HG03066 (cell line): ENCODE measurements at regions not wholly inside any gene's neighbourhood (a gene's known extent, or its start where the extent isn't known, plus 50 kb on each side); places are given as distances from the start of the nearest gene placed in this dataset.

Experiments
- ATAC-seq: cut with Tn5 transposase; IDR thresholded peaks from one replicate; pipeline ENCODE4 v1.9.1; 2021; ENCODE audit warnings: low read depth; ENCODE audit not compliant: unreplicated experiment

DNA sequence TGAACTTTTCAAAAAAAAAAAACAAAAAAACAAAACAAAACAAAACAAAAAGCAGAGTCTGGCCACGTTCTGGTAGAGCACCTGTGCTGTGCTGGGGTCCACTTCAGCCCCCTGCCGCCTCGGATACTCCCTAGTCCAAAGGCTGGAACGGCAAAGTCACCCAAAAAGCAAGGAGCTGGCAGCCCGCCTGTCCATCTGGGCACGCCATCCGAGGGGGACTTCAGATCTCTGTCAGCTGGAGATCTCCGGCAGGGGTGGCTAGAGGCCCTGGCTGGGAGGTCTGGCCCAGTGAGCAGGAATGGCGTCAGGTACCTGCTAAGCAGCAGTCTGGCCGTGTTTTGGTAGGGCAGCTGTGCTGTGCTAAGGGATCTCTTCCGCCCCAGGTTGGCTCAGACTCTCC lies 152.3 kb upstream of the ZNF516 start:
- ATAC-seq: no peak

DNA sequence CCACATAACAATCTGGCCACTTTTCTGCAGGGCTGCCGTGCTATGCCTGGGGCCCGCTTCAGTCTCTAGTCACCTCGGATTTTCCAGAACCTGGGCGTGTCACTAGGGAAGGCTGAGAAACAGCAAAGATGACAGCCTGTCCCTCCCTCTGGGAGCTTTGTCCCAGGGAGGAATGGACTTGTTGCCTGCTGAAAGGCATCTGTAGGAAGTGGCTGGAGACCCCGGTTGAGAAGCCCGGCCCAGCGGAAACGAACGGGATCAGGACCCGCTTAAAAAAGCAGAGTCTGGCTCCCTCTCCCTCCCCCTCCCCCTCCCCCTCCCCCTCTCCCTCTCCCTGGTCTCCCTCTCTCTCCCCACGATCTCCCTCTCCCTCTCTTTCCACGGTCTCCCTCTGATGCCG lies 149.5 kb upstream of the ZNF516 start:
- ATAC-seq: no peak

DNA sequence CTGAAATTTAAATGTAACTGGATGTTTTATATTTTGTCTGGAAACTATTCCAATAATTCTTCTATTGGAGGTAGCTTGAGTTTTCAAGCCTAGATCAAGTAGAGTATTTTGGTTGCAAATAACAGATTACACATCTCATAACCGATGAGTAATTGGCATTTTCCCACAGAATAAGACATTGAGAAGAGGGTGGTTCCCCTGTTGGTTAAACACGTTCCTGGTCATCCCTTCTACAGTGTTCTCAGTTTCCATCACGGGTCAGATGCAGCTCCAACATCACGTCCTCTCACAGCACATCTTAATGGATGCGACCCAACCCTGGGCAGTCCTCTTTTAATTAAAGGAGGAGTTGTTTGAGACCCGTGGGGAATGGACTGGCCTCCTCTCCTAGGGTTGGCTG lies 149.0 kb upstream of the ZNF516 start:
- ATAC-seq: no peak

DNA sequence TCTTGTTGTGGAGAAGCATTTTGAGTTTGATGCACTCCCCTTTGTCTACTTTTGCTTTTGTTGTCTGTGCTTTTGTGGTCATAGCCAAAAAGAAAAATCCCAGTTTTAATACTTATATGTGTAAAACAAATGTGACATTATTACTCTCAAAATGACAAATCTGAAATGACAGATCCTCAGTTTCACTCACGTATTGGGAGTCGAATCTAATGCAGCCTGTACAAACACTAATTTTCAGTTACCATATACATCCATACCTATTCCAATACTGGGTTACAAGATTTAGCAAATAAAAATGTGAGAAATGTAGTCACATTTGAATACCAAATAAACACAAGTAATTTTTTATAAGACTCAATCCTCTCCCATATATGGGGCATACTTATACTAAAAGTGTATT lies 148.2 kb upstream of the ZNF516 start:
- no peak for ATAC-seq

DNA sequence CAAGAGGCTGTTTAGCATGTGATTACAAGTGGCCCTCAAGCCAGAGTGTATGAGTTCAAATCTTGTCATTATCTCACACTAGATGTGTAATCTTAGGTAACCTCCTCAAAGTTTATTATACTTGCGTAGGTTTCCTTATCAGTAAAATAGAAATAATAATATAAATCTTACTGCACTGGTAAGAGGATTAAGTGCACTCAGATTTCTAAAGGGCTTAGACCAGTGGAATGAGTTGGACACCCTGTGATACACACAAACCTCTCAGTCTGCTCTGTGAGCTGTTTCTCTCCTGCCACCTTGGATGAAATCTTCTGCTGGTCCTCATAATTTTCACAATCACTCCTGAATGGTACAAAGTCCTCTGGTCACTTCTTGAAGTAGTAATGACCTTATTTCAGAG lies 145.4 kb upstream of the ZNF516 start:
- no peak for ATAC-seq

DNA sequence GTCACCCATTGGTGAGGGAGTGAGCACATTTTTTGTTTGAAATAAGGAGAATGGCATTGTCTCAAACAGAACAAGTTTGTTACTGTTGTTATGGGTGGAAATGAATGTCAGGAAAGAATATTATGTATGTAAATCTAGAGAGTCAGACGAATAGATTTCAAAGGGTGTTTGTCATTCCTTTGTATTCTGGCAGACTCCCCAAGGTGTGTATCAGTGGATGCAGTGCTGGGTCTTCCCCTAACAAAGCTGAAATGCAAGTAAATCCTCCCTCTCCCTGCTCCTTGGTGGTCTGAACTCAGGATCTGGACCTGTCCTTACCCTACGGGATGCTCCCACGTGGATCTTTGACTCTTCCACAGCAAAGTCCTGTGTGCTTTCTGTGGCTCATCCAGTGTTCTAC lies 139.5 kb upstream of the ZNF516 start:
- ATAC-seq: no peak

DNA sequence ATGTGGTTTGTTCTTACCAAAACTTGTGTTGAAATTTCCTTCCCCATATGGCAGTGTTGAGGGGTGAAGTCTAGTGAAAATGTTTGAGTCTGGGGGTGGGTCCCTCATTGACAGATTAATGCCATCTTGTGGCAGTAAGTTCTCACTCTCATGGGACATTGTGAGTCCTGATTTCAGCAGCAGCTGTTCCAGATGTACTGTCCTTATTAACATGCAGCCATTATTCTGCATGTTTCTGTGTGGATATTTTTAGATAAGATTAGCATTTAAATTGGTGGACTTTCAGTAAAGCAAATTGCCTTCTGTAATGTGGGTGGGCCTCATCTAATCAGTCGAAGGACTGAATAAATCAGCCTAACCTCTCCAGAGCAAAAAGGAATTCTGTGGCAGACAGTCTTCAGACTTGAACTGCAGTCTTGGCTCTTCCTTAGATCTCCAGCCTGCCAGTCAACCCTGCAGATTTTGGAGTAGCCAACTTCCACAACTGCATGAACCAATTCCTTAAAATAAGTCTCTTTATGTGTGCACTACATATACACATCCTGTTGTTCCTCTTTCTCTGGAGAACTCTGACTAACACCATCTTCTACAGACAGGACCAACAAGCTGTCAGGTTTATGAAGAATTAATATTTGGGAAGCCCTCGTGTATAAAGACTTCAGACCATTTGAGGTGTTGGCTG lies 138.7 kb upstream of the ZNF516 start:
- ATAC-seq: no peak

DNA sequence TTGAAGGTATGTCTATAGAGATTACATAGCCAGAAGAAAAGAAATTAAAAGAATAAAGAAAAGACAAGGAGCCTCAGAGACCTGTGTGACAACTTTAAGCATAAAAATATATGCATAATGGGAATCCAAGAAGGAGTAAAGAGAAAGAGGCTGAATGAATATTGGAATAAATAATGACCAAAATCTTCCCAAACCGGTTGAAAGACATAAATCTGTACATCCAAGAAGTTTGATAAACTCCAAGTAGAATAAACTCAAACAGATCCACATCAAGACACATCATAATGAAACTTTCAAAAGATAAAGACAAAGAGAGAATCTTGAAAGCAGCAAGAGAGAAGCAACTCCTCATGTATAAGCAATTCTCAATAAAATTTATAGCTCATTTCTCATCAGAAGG lies 132.4 kb upstream of the ZNF516 start:
- no peak for ATAC-seq

DNA sequence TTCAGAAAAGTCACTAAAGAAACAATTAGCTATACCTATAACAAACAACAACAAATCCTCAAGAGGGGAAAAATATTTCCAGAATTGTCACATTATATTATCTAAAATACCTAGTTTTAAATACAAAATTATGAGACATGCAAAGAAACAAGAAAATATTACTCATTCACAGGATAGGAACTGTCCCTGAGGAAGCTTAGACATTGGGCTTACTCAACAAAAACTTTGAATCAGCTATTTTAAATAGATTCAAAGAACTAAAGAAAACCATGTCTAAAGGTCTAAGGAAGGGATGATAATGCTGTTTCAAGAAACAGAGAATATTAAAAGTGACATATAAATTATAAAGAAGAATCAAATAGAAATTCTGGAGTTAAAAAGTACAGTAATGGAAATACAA lies 131.9 kb upstream of the ZNF516 start:
- no peak for ATAC-seq

DNA sequence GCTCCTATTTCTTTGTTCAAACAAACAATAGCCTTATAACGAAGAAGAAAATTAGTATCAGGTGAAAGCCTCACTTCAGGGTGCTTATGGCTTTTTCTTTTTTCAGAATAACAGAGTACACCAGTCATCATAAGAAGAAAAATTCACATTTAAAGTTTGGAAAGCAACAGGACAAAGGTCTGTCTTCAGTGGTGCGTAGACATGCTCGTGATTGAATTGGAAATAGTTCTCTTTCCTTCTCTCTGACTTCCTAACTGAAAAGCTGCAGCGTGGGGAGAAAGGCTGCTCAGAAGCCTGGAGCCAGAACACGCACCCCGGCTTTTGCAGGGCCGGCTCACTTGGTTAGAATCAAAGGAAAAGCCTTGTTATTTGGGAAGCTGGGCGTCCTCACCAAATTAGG lies 127.6 kb upstream of the ZNF516 start:
- no peak for ATAC-seq

DNA sequence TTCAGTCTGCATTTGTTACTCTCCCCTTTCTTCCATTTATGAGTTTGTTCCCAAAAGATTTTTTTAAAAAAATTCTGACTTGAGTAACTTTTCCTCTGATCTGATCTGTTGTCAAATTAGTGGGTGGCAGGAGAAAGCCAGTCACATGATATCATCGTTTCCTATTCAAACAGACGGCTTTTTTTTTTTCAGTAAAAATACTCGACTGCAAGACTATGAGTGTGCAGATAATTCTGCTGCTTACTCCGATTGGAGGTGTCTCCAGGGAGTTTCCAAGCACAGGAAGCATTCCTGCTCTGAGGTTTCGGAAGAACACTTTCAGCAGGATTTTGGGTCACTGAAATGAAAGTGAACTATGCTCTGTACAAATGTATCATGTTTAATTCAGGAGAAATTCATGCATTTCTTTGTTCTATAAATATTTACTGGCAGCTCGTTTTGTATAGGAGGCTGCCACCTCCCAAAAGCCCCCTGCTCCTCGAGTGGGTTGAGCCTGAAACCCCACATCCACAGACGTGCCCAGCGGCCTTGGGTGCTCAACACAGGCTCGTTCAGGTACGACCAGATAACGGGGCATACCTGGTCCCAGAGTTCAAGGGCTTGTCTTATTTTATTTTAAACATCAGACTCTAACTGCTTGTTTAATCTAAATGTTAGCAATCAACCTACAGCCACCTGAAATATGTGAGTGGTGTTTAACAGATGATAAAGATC lies 126.9 kb upstream of the ZNF516 start:
- no peak for ATAC-seq

DNA sequence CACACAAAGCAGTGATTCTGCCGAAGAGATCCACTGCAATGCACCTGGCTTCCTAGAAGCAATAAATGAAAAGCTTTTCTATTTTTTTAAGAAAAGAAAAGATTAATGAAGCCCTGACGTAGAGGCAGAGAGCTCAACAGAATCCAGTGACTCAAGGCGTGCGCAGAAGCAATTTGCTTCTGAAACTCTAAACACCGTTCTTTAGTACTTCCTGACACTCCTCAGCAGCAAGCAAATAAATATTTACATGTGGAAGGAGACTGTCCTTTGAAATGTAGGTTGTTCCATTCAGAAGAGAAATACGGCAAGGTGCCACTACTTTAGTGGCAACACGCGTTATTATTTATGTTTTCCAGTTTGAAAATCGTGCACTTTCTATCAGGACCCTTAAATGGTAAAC lies 126.2 kb upstream of the ZNF516 start:
- no peak for ATAC-seq

DNA sequence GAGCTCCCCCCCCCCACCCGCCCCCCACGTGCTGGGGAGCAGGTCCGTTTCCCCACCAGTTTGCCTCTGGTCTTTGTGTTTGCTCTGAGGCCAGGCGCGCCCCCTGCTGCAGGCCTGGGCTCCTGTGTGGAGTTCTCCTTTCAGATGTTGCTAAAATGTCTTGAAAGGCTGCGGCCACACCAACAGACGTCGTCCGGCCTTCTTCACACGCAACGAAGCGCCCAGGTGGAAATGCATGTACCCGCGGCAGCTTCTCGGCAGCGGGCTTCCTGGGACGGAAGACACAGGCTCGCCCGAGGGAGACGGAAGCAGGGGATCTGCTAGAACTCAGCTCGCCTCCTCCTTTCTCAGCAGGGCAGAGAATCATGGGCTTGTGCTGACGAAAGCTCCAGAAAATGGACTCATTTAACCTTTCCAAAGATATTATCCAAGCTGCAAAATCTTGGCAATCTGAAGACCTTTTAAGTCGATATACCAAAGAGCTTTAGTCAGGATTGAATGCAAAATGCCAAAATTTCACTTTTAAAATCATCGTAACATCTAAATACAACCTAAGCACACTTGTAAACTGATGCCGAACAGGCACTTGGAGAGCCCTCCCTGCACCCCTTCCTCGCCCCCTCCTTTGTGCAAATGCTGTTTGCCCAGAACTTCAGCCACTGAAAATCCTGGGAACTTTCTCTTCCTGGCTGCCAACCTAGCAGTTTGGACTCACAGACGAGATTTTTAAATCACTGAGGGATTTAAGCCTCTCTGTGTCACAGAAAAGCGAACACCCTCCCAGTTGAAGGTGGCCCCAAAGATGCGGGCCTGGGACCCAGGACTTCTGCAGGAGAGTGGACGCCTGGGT lies 125.5 kb upstream of the ZNF516 start:
- peak; percentile 80 for ATAC-seq

DNA sequence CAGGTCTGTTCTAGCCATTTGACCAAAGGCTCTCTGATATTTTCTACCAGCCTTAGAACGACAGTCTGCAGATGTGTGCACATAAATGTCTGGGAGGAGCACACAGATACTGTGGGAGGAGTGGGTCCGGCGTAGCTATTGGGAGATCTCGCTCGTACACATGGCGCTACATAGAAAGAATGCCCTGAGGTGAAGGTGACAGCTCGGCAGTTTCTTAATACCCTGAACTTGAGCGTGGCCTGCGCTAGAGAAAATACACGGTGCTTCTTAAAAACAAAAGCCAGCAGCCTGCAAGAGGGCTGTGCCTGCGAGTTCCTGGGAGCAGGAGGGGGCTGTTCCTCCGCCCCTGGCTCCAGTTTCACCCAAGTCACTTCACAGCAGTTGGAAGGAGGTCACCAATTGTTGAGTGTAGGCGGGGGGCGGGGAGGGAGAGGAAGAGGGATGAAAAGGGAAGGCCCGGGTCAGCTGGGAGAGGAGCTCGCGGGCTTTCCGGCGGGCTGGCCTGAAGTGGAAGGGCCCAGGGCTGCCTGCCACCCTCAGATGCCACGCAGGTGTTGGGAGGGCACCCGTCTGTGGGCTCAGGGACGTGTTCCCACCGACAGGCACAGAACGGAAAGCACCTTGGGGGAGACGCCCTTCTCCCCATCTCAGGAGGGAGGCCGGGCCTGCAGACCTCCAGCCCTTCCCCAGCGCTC lies 124.7 kb upstream of the ZNF516 start:
- ATAC-seq: peak; percentile 21

DNA sequence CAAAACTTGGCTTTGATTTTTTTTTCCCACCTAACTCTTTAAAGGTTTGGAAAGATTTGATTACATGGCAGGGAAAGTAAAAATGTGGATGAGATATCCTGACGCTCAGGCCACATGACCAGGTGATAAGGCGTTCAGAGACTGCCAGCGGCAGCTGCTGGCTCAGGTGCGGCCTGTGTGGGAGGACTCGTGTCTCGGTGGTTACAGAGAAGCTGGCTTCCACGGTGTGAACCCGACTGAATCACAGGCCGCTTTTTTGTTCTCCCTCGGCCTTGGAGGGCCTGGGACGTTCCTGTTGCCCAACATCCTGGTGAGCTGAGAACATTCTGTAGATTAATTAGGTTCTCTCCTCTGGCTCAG lies 124.2 kb upstream of the ZNF516 start:
- ATAC-seq: no peak

DNA sequence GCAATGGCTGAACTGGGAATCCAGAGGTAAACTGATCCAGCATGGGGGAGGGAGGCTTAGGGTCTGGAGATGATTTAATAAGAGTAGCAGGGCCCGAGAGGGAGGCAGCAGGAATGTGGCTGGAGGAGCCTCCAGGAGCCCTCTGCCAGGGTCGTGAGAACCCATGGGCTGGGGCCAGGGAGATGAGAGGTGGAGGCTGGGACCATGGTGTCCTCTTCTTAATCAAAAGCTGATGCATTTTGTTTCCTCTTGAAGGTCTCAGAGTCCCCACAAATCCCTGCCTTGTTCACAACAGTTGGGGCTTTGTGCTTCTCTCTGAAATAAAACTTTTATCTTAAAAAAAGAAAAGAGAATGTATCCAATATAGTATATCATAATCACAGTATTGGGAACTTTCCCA lies 123.7 kb upstream of the ZNF516 start:
- ATAC-seq: no peak

DNA sequence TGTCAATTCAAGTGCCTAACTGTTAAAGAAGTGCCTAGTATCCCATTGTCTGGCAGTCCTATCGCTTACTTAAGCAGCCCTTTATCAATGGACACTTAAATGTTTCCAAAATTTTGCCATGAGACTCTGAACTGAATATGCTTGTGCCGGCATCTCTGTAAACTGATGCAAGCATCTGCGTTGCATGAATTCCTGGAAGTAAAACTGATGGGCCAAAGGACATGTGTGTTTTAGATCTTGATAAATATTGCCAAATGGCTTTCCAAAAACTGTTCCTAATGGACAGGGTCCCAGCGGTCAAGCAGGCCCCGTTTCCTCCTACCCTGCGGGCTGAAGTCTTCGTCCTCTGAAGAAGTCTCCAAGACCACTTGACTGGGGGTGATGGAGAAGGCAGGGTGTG lies 121.3 kb upstream of the ZNF516 start:
- ATAC-seq: no peak

DNA sequence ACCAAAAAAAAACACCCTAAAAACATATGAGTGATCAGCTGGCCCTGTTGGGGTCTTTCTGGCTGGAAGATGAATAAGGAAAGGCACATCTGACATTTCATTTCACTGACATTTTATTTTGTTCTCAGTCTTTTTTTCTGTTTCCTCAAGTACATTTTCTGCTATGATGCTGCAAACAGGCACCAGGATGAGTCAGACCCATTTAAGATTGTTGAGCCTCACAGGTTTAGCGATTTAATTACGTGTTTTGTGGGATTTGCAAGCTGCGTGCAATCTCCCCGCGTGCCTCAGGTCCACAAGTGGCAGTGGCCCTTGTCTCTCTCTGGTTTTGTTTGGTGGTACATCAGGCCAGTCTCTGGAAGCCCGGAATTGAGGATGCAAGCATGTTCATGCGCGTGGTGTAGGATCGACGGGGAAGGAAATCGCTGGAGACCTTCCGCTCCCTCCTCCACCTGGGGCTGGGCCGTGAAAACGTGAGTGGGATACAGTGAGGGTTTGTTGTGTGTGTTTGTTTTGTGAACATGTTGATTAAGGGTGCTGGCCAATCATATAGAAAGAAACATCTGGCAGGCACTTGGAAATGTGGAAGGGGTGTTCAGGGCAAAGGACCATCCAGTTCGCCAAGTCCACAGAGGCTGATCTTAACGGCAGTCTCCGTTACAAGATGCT lies 120.2 kb upstream of the ZNF516 start:
- no peak for ATAC-seq

DNA sequence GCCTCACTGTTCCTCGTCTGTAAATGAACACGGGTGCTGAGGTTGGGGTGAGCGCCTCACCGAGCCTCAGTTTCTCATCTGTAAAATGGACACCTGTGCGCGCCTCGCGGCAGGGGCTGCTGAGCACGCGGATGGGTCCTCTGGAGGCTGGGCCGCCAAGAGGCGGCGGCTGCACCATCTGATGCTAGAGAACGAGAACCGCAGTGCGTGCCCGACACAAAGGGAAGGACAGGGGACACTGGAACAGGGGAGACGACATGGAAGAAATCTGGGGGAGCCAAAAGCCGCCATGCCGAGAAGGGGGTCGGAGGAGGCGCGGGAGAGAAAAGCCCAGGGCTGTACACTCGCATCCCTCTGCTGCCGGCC lies 118.7 kb upstream of the ZNF516 start:
- ATAC-seq: no peak

DNA sequence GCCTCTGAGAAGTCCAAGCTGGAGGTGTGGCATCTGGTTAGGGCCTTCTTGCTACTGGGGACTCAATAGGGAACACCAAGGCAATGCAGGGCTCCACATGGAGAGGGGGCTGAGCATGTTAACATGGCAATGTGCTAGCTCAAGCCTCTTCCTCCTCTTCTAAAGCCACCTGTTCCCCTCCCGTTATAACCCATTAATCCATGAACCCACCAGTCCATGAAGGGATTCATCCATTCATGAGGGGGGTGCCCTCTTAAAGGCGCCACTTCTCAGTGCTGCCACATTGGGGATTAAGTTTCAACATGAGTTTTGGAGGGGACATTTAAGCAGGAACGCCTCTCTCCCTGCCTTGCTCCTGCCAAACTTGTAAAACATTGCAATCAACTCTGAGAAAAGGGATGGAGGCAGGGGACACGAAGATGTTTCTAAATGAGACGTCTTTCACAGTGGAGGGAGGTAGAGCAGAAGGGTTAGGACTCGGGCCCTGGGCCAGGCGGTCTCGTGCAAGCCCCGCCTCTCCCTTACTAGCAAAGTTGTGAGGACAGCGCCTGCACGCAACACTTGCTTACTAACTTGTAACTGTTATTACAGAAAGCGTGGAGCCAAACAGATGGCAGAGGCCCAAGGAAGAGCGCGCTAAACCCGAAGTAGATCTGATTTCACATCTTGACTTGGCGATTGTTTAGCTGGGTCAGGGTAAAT lies 118.2 kb upstream of the ZNF516 start:
- no peak for ATAC-seq
